HG03520 (cell line): ENCODE measurements at regions not wholly inside any gene's neighbourhood (a gene's known extent, or its start where the extent isn't known, plus 50 kb on each side); places are given as distances from the start of the nearest gene placed in this dataset.
"Not testable (repeated sequence)": the region's sequence is repeated elsewhere in the genome, so short reads cannot be mapped to it uniquely, and the experiment has no call there.

Source experiments
- ATAC-seq: cut with Tn5 transposase; IDR thresholded peaks from one replicate; pipeline ENCODE4 v1.9.1; 2021; ENCODE audit warnings: mild to moderate bottlenecking, moderate library complexity; ENCODE audit not compliant: unreplicated experiment

DNA sequence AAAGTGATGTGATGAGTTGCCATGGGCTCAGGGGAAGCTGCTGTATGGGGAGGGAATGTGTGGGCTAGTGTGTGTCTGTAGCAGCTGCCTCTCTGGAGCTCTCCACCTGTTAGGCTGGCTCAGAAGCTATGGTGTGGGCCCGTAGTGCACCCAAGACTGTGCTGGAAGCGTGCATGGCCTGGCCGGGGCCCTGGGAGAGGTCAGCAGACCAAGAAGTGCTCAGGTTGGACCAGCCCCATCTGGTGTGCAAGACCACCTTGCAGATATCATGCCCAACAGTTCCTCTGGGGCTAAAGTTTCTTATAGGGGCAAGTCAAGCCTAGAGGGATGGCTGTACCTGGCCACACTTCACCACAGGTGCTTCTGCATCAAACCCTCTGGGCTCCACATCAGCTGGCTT is 274.4 kb upstream of the CCDC179 start:
- ATAC-seq, result no peak

DNA sequence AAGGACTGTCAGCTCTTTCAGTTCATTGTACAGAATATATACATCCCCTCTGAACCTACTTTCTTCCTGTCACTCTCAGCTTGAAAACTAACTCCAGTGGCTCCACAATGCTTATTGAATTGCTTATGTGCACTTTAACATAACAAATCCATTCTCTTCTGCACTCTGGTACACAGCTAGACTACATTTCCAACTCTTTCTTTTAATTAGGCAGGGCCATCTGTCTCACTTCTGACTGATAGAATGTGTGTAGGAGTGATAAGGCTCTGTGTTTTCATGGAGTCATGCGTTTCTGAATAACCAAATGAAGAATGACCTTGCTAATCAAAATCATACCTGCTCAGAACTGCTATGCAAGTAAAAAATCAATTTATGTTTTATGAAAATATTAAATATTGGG is 278.5 kb upstream of the CCDC179 start:
- ATAC-seq, result no peak

DNA sequence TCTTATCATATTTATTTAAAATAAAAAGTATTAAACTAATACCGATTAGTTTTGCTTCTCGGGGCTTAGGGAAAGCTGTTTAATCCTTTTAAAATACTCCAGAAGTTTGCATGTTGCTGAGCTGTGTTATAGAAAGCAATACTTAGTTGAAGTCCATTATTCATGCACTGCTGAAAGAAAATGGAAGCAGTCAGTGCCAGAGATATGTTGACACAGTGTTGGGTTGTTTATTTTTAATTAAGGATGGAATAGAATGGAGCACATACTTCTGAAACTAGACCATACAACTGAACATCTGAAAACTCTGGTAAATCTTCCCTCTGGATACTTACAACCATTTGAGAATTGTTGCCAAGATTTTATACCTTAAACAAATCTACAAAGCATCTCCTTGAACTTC is 282.7 kb upstream of the CCDC179 start:
- no peak for ATAC-seq

DNA sequence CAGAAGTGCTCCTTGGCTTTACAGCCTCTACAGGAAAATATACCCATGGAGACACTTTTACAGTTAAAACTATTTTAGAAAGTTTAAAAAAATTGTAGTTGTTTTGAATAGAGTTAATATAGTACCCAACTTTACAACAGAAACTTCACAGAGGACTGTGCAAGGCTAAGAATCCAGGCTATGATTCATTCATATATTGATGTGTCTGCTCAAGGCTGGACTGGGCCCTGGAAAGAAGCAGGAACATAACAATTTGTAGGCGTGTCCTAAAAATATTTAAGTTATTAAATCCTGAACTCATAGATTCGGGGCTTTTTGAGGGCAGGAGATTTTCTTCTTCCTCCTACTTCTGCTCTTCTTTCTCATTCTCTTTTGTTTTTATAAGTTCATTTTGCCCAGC is 291.5 kb upstream of the CCDC179 start:
- ATAC-seq, result no peak

DNA sequence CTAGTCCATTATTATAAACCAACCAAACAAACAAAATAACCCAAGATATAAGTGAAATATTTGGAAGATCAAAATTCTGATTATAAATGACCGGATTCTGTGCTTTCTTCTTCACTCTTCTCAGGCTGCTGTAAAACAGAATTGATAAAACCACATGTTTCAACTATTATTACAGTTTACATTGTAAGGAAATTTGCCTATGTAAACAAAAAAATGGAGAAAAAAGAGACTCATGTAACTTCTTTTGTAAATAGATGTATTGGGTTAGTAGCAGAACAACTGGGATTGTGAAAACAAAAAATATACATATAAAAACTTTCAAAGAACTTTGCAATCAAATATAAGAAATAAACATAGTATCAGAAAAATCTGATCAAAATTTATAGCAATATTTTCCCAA is 295.2 kb upstream of the CCDC179 start:
- no peak for ATAC-seq

DNA sequence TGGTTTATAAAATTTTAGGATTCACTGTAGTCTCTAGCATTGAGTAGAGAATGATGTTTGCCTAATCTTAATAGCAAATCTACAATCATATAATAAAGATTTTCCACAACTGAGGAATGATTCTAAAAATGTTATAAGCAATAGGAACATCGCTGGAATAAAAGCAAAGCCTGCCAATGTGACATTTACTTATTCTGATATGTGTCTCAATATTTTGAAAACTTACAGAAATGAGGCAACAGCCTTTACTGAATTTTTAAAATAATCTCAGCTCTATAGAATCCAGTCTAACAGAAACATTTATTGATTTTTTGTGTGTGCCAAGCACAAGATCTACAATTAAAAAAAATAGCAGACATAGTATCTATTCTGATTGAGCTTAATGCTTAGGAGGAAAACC is 303.7 kb upstream of the CCDC179 start:
- no peak for ATAC-seq

DNA sequence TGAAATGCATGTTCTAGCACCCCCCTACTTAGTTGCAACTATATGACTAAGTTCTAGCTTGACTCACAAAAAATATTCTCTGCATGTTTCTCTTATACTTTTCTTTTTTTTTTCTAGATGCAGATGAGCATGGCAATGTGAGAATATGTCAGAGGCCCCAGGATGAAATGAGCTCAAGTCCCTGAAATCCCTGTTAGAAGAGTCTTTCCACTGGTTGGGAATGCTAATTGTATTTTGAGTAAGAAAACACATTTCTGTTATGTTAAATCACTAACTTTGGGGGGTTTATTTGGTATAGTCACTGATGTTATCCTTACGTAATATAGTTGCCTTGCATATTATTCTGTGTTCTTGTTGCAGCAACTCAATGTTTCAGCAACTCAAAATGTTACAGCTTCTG is 306.1 kb upstream of the CCDC179 start:
- no peak for ATAC-seq

DNA sequence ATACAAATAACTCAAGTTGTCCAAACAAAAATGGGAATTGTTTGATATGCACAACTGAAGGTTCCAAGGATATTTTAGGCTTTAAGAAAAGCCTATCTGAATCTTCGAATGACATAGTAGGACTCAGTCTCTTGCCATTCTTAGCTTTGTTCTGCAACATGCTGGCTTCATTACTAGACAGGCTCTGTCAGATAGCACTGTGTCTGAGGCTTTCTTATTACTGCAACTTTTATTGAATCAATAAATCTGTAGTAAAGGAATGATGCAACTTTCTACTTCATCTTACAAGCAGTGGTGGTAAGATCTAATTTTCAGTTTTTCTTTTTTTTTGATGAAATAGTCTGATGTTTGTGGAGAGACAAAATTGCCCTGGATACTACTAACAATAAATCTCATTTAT is 319.3 kb upstream of the CCDC179 start:
- ATAC-seq, result no peak

DNA sequence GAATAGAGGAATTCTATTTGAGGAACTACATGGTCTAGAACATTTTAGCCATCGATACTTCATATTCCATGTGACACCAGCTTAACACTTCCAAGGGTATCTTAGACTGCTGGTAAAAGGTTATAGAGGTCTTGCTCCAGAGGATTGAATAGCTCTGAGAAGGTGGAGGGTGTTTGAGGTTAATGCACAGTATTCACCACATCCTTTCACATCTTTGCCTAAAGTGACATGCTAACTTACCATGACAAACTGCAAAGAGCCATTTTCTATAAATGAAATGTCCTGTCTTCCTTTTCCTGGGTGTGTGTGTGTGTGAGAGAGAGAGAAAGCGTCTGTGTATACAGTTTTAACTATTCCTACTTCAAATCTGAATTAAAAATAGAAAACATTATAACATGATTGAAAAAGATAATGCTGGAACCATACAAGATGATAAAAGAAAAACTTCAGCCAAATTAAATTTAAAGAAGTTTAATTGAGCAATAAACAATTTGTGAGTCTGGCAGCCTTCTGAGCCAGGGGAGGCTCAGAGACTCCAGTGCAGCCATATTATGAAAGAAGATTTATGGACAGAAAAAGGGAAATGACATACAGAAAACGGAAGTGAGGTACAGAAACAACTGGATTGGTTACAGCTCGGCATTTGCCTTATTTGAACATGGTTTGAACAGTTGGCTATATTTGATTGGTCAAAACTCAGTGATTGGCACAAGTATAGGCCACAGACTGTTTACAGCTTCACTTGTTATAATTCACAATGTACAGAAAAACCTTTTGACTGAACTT is 320.9 kb upstream of the CCDC179 start:
- ATAC-seq, result no peak

DNA sequence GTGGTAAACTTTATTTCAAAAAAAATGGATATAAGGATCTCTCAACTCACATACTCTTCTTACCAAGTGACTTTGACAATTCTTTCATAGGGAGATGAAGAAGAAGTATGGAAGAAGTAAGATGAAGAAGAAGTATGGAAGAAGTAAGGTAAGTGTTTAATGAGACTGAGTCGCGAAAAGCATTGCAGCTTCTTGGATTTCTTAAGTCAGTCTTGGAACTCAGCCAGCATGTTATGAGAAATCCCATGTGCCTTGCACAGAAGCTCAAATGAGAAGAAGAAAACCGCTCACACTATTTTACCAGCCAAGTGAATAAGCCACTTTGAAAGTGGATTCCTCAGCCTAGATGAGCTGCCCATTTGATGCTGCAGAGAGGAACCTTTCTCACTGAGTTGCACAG is 332.0 kb upstream of the CCDC179 start:
- no peak for ATAC-seq

DNA sequence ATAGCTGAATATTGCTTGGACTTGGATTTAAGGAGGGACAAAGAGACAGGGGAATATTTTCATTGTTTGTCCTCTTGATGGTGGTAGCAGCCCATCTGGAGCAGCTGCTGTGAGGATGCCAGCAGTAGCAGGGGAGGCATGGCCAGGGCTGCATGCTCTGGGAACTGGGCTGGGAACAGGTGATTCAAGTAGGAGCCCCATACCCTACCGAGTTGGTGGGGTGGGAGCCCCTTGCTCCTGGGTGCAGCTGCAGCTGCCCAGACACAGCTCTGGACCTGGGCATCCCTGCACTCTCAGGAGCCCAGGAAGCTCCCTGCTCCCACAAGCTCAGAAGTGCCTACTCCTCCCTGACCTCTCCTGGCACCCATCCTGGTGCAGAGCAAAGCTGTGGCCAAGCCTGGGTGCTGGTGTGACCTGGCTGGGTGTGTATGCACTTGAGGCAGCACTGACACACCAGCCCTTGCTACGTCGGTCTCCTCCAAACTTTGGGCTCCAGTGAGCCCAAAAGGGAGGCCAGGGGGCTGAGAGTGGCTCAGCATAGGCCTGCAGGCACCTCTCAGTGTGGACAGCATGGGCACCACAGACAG is 341.8 kb upstream of the CCDC179 start:
- ATAC-seq, result no peak

DNA sequence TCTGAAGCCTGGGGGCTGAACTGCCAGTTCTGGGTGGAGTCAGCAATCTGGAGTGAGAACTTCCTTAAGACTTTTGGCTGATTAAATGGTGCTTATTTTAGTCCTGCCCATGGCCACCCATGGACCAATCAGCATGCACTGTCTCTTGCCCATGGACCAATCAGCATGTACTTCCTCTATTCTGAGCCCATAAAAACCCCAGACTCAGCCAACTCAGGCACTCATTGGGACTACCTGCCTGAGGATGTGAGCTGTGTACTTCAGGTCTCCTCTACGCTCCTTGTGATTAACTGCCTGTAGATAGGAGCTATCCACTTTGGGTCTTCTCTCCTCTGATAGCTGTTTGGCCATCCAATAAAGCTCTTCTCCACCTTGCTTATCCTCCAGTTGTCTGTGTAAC is 342.3 kb upstream of the CCDC179 start:
- ATAC-seq, result no peak

DNA sequence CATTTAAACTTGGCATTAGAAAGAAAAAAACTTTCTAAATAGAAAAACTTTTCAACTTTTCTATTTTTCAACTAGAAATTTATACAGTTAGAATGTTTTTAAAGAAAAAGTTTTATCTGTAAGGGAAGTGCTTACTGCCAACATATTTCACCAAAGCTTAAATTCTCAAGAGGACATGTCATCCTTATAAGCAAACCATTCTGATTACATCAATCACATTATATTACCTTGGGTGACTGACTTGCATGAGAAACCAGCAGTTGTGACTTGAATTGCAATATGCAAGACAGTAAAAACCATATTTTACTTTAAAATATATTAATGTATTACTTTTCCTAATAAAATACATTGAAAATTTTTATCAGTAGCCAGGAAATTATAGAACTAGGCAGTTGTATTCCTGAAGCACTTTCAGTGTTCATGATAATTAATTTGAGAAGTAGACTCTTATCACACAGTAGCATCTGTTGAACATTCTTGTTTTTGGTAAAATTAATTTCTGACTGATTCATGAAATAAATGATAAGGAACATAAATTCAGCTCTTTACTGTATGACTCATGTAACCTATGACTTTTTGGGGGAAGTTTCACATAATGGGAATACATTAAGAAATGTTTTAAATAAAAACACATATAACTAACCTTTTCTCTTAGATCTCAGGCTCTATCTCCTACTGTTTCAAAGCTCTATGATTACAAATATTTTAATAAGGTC is 345.0 kb upstream of the CCDC179 start:
- ATAC-seq, result no peak

DNA sequence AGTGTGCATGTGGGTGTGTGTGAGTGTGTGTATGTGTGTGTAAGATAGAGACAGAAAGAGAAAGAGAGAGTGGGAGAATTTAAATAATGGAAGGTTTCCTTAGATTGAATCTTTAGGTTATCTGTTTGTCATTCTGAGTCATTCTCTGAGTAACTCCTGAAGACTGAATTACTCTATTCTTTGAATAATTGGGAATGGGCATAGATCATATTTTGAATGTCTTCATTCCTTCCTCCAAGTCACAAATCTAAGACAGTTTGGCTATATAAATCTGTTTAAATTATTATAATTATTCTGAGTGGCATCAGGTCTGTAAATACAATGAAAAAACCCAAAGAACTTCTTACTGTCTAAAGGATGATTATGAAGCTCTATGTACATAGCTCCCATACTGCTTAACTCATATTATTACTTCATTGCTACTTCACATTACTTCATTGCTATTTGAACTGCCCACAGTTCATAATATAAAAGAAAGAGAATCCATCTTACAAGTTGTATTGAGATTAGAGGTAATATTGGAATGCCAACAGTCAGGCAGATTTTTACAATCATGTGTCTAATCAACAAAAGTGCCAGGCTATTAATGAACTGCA is 346.6 kb upstream of the CCDC179 start:
- no peak for ATAC-seq

DNA sequence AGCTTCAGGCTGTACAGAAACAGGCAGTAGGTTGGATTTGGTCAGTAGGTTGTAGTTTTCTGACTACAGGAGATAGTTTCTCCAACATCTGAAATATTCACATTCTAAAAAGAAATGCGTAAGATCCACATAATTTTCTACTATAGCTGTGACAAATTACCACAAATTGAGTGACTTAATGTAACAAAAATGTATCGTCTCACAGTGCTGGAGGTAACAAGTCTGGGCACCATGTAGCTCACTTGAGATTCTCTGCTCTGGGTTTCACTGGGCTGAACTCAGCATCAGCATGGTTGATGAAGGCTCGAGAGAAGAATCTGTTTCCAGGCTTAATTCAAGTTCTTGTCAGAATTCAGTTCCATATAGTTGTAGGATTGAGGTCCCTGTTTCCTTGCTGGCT is 350.9 kb upstream of the CCDC179 start:
- ATAC-seq, result no peak

DNA sequence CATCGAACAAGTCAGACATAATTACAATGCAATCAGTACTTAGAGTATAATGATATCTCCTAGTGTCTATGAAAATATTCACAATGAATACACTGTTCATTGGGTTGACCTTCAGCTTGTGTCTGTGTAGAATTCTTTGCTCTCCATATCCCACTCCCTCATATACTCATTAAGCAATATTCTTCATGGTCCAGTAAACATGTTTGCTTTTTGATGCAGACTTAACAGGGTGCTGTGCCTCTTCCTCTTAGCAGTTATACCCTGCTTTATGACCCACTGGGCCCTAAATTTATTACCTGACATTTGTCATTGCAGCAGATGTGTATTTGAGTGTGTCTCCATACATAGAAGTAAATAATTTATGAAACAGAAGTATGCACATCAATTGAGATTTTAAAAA is 352.5 kb upstream of the CCDC179 start:
- ATAC-seq, result no peak

DNA sequence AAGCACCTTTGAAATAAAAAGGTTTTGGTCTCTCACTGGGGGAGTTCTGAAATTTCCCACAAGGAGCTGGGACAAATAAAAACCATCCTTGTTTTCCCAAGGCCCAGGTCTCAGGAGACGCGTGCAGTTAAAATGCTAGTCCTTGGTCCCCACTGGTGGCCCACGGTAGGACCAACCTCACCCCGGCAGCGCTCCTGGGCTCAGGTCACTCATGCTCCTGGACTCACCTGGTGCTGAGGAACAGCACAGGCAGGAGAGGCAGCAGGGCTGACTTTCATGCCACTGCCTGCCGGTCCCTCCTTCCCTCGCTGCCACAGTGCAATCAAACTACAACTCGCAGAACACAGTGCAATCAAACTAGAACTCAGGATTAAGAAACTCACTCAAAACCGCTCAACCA is 356.8 kb upstream of the CCDC179 start:
- ATAC-seq, result no peak

DNA sequence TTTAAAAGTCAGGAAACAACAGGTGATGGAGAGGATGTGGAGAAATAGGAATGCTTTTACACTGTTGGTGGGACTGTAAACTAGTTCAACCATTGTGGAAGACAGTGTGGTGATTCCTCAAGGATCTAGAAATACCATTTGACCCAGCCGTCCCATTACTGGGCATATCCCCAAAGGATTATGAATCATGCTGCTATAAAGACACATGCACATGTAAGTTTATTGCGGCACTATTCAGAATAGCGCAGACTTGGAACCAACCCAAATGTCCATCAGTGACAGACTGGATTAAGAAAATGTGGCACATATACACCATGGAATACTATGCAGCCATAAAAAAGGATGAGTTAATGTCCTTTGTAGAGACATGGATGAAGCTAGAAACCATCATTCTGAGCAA is 359.8 kb upstream of the CCDC179 start:
- not testable (repeated sequence) for ATAC-seq

DNA sequence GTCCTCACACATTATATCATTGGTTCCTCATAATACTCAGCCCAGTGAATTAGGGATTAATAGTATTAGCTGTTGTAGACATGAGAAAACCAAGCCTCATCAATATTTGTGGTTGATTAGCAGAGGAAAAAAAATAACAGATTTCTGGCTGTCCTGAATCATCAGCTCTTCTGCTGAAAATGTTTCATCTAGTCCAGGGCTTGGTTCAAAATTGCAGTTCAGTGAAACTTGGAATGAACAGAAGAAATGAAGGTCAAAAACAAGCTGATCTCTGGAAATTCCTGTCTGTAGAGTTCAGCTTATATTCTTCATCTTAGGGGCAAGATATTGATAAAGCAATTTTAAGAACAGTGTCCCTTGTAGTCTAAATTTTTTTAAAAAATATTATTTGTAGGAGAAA is 361.1 kb upstream of the CCDC179 start:
- ATAC-seq, result no peak

DNA sequence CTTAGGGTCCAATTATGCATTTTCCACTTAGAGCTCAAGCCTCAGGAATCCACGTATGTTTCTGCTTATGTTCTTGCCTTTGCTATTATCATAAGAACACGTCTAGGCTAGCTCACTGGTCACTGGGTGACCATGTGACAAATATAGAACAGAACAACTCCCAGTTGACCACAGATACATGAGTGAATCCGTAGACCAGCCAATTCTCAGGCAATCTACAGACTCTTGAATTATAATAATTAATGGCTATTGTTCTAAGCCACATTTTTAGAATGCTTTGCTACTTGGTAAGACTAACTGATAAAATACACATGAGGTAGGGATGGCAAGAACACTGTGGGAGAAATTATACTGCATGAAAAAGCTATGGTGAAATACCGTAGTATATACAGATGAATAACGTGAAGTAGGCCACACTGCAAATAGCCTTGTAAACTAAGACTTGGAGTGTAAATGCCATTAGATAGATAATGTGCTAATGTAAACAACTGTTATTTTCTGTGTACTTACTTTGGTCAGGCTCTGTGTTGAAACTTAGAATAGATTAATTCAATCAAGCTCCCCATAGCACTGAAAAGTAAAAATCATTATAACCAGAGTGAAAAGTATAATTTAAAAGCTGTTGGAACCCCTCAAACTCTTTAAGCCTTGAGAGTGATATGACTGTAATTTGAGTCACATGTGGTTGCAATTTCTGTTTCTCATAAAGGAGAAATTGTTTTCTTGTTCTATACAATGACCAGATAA is 366.2 kb upstream of the CCDC179 start:
- no peak for ATAC-seq

DNA sequence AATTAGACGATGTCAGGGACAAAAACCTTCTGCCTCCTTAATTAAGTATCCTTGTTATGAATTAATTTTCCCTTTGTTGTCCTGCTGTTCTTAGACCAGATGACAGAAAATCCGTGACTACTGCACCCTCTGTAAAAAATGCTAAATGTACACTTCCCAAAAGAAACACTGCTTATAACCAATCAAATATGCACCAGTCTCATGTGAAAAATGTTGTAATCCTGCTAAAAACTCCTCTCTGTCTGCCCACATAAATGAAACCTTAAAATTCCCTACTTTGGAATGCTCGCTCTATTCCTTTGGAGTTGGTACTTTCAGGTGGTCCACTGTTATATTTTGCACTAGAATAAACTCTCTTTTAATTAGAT is 366.8 kb upstream of the CCDC179 start:
- no peak for ATAC-seq
